ENCODE measurements at regions not wholly inside any gene's neighbourhood (a gene's known extent, or its start where the extent isn't known, plus 50 kb on each side); places are given as distances from the start of the nearest gene placed in this dataset.

DNA sequence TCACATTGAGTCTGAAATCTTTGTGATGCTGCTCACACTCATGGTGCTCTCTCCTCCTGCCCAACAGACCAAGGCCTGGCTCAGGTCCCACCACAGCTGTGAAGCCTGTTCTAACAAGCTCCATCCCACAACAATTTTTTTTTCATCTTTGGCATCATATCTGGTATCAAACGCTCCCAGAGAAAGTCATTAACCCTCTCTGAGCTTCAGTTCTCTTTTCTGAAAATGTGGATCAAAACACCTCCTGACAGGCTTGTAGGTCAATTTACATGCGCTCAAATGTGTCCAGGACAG is 224.4 kb downstream of the LACC1 start:
- TF ChIP-seq, protein P1, sequence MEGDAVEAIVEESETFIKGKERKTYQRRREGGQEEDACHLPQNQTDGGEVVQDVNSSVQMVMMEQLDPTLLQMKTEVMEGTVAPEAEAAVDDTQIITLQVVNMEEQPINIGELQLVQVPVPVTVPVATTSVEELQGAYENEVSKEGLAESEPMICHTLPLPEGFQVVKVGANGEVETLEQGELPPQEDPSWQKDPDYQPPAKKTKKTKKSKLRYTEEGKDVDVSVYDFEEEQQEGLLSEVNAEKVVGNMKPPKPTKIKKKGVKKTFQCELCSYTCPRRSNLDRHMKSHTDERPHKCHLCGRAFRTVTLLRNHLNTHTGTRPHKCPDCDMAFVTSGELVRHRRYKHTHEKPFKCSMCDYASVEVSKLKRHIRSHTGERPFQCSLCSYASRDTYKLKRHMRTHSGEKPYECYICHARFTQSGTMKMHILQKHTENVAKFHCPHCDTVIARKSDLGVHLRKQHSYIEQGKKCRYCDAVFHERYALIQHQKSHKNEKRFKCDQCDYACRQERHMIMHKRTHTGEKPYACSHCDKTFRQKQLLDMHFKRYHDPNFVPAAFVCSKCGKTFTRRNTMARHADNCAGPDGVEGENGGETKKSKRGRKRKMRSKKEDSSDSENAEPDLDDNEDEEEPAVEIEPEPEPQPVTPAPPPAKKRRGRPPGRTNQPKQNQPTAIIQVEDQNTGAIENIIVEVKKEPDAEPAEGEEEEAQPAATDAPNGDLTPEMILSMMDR (IDR thresholded peaks at IDR 0.05): no peak
- no peak for TF ChIP-seq POLR2A (IDR thresholded peaks at IDR 0.05)
- no peak for TF ChIP-seq EP300 (IDR thresholded peaks at IDR 0.05)
